Fibroblast of gingiva (primary cell): ENCODE measurements at regions not wholly inside any gene's neighbourhood (a gene's known extent, or its start where the extent isn't known, plus 50 kb on each side); places are given as distances from the start of the nearest gene placed in this dataset.

Experiments used
- DNase-seq: peaks from one replicate; pipeline ENCODE4 v3.0.0-alpha.2; 2011; ENCODE audit warnings: low read depth

DNA sequence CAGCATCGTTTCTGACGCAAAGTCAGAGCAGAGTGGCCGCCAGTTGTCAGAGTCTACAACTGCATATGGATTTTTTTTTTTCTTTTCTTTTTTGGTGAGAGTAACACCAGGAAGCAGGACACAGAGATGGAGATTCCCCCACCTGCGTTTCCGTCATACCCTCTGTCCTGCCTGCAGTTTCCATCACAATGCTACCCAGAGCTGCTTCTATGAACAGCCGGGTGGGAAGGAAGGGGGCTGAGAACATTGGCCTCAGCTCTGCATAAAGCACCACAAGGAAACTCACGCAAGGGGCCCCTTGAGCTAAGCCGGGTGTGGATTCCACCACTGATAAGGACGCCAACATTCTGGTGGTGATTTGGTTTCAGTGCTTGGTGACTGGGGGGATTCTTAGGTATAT is 183.5 kb upstream of the AFDN start:
- no peak for DNase-seq

GRCh38 chr6:167643716-167644115 is 183.0 kb upstream of the AFDN start:
- DNase-seq = no peak

DNA sequence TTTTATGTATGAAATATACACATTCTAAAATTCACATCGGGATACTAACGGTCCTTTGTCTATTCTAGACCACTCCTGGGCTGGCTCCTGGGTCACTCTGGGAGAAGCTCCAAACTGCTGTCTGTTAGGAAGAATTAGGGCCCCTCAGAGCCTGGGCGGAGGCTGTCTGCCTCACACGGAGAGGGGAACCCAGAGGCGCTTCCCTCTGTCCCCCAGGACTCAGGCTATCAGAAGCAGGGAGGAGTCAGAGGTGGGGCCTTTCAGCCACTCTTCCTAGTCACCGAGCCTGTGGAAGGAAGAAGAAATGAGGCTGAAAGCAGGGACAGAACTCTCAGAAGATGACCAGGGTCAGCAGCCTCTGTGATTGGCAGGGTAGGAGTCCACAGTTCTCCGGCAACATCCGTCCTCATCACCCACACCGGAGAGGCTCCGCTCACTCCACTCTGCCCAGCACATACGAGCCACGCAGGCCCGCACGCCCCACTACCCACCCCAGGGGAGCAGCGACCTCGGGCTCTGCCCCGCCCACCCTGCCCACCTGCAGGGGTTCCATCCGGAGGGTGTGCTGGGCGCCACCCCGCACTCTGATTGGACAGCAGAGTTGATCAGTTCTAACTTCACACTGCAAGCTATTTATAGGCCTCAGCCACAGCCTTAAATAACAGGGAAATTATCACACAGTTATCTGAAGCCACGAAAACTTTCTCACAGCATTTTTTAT is 182.1 kb upstream of the AFDN start:
- no peak for DNase-seq

DNA sequence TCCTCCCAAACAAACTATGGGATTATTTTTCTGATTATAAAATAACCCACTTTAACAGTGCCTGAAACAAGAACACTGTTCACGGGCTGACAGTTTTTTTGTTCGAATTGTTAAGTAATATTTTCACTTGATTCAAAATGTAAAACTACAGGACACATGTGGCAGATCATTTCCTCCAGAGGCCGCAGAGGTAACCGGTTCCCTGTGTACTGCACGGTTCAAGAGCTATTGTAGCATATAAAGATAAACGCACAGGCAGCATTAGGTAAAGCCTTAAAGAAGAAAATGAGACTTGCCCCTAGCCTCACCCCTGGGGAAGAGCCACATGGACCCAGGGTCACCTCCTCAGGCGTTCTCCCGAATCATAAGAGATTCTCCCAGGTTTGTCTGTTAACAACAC is 181.3 kb upstream of the AFDN start:
- no peak for DNase-seq

DNA sequence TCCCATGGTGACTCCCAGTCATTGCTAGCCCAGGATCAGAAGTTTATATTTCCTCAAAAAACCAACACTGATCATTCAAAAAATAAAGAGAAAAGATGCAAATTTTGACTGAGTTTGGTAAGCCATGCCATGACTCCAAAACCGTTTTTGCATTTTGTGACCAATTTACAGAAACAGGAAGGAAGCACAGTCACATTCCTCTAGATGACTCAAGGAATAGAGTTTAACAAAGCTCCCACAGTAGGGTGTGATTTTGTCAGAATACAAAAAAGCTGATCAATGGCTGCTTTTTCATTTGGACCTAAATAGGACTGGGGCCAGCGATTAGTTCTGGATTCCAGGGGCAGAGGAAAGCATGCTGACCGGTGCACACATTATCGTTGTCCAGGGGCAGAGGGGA is 179.4 kb upstream of the AFDN start:
- no peak for DNase-seq

- DNase-seq = no peak
Observed at GRCh38 chr6:167647737-167648470, 178.8 kb upstream of the AFDN start.

GRCh38 chr6:167648501-167649278 is 178.0 kb upstream of the AFDN start:
- no peak for DNase-seq

DNA sequence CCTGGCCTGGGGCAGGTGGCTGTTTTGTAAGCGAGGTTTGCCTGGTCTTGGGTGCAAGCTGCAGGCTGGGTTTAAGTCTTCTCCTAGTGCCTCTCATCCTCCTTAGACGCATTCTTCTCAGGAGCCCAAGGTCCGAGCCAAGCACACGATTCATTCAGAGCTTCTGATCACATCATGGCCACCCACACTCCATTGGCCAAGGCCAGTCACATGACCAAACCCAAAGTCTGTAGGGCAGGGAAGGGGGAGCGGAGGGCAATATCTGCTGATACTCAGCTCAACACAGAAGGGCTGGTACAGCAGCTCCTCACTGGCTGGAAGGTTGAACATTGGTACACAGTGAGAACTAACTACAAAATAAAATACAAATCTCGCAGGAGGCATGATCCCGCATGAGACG is 177.2 kb upstream of the AFDN start:
- no peak for DNase-seq

- no peak for DNase-seq
Observed at GRCh38 chr6:167650730-167651317, 175.9 kb upstream of the AFDN start.

- DNase-seq = peak; percentile 7
Observed at GRCh38 chr6:167651318-167652041, 175.2 kb upstream of the AFDN start.

- no peak for DNase-seq
Observed at GRCh38 chr6:167652042-167652700, 174.5 kb upstream of the AFDN start.

GRCh38 chr6:167652701-167653095 is 174.0 kb upstream of the AFDN start:
- no peak for DNase-seq

DNA sequence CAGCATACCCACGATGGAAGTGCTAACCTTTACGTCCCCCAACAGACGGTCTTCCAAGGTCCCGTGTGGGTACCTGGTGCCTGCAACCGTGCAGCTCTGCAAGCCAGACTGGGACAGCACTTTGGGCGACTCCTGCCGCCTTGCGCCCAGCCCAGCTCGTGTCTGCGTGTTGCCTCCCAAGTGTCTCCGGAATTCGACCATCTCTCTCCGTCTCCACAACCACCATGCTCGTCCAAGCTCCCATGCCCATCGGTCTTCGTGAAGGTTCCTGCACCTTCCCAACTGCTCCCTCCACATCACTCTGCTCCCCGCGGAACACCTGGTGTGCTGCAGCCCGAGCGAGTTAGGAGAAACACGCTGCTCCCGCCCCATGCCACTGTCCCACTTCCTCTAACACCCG is 173.2 kb upstream of the AFDN start:
- no peak for DNase-seq

DNA sequence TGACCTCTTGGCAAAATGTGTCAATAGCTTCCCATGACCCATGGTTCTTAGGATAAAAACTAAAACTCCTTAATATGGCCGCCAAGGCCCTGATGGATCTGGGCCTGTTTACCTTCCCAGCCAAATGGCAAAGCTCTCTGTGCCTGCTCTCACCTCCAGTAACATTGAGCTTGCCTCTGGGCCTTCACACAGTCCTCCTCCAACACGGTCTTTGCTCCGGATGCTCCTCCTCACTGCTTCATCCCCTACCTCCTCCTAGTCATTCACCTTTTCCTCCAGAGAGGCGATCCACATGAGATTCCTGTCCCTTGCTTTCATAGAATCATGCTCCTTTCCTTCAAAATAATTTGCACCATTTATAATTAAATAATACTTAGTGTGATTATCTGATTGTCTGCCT is 172.3 kb upstream of the AFDN start:
- DNase-seq = no peak

DNA sequence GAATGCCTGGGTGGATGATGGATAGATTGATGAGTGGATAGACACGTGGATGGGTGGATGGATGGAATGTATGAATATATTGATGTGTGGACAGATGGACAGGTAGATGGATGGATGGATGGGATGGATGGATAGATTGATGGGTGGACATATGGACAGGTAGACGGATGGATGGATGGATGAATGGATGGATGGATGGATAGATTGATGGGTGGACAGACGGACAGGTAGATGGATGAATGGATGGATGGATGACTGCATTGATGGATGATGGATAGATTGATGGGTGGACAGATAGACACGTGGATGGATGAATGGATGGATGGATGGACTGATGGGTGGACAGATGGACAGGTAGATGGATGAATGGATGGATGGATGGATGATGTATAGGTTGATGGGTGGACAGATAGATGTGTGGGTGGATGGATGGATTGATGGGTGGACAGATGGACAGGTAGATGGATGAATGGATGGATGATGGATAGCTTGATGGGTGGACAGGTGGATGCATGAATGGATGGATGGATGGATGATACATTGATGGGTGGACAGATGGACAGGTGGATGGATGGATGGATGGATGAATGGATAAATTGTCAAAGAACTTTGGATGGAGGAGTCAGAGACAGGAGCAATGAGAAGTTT is 171.4 kb upstream of the AFDN start:
- no peak for DNase-seq

DNA sequence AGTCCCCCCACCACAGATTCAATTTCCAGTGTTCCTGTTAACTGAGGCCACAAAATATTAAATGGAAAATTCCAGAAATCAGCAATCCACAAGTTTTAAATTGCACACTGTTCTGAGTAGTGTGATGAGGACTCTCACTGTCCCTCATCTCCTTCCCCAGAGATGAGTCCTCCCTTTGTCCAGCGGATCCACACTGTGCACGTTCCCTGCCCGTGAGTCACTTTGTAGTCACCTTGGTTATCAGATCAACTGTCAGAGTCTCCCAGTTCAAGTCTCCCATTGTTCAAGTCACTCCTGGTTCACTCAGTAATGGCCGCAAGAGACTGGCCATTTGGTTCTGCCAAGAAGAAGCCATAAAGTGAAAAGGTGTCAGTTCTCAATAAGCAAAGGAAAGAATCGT is 168.6 kb upstream of the AFDN start:
- DNase-seq = no peak

DNA sequence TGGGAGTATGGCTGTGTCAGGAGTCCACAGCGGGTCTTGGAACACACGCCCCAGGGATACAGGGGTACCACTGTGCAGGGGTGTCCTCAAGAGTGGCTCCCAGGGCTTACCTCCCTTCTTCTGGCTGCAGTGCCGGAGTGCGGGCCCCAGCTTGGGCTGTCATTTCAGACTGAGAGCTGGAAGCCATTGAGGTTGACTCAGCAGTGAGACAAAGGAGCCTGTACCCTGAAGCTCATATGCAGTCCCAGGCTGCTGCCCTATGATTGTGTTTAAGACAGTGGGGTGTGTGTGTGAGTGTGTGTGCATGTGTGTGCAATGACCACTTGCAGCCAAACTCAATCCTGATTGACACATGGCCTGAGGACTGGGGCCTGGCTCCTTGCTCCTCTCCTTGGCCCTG is 167.7 kb upstream of the AFDN start:
- no peak for DNase-seq

- DNase-seq = no peak
Observed at GRCh38 chr6:167660424-167660823, 166.3 kb upstream of the AFDN start.

DNA sequence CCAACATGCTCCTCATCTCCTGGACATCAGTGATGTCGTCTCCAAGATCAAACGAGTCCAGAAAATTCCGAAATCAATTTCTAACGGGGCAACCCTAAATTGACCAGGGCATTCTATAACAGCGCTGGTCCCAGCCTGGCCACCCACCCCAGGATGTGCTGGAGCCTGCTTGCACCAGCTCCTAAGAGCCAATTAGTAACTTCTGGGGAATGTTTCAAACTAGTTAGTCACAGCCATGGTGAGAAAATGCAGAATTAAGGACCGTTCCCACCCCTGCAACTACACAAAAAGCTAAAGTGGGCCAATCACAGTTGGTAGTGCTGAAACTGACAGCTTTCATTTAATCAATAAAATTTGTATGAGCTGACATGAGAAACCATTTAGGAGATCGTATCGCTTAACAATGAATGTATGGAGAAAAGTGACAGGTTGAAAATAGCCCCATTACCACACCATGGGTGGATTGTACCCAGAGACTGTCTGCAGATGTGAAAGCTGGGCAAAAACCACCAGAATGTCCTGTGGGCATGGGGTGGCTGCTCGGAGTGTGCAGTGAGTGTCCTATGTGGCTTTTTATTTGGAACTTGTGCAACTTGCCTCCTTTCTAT is 165.7 kb upstream of the AFDN start:
- DNase-seq = no peak

DNA sequence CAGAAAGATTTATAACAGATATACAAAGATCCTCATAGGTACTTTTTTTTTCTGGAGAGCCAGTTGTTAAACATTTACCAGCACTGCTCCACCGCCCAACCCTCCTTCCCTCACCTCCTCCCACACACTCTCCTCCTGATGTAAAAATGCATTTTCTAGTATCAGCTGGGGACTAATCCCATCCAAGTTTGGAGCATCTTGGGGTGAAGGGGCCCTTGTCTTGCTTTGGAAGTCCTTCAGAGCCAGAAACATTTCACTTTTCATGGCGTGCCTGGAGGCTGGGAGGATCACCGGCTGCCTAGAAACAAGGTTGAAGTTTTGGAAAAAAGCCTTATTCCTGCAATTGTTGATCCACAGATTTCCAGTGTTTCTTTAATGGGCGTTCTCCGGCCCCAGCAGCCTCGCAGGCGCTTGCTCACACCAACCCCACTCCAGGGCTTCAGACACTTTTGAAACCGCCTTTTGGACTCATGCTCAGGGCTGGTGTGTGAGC is 165.1 kb upstream of the AFDN start:
- no peak for DNase-seq
